CD4-positive, alpha-beta T cell (primary cell): ENCODE measurements at regions not wholly inside any gene's neighbourhood (a gene's known extent, or its start where the extent isn't known, plus 50 kb on each side); places are given as distances from the start of the nearest gene placed in this dataset.

ENCODE experiments used
- ATAC-seq: fragments of 200-7000 bp; cut with Tn5 transposase; one replicate; pipeline ENCODE4 v1.10.0; 2022; ENCODE audit warnings: mild to moderate bottlenecking; ENCODE audit not compliant: poor library complexity
- CTCF ChIA-PET: fragments of 350-600 bp; sonication (Branson Sonifier 250); formaldehyde crosslinking; loops from one replicate; lab custom pipeline; 2021; ENCODE audit warnings: antibody characterized with exemption, inconsistent platforms; lab: Charles Lee
- POLR2A ChIA-PET: fragments of 350-600 bp; sonication (Branson Sonifier 250); formaldehyde crosslinking; loops from one replicate; lab custom pipeline; 2021; ENCODE audit warnings: antibody characterized with exemption, inconsistent platforms; lab: Charles Lee
- DNase-seq, 14 experiments: peaks; one replicate each; pipeline ENCODE4 v3.0.0-alpha.2; 2013 to 2020; ENCODE audit warnings: mixed read lengths in 2 of 14
- H3K27ac ChIP-seq, 2 donors: one replicate each; pipeline versions ENCODE4 v1.5.1 to v1.7.0; 2013; ENCODE audit warnings: low read length in 2 of 2, low read depth in 1 of 2, mild to moderate bottlenecking in 1 of 2
- H3K27me3 ChIP-seq, 2 experiments: 1 replicate in 1 of 2; 2 replicates in 1 of 2; pipeline versions ENCODE4 v1.6.1 to v1.7.0; 2013; ENCODE audit warnings: low read length in 2 of 2, control low read depth in 1 of 2, mild to moderate bottlenecking in 1 of 2, moderate library complexity in 1 of 2; ENCODE audit not compliant: insufficient read depth in 2 of 2, control insufficient read depth in 1 of 2
- H3K36me3 ChIP-seq: one replicate; pipeline ENCODE4 v1.6.1; 2013; ENCODE audit warnings: low read length, control low read depth; ENCODE audit not compliant: insufficient read depth
- H3K4me1 ChIP-seq: one replicate; pipeline ENCODE4 v1.6.1; 2013; ENCODE audit warnings: low read length, control low read depth; ENCODE audit not compliant: insufficient read depth
- H3K4me3 ChIP-seq: one replicate; pipeline ENCODE4 v1.5.1; 2013; ENCODE audit warnings: mild to moderate bottlenecking, low read length, moderate library complexity
- H3K9me3 ChIP-seq, 2 experiments: 1 replicate in 1 of 2; 2 replicates in 1 of 2; pipeline versions ENCODE4 v1.6.1 to v1.7.0; 2013; ENCODE audit warnings: low read length in 2 of 2, mild to moderate bottlenecking in 2 of 2, control low read depth in 1 of 2, moderate library complexity in 1 of 2; ENCODE audit not compliant: control insufficient read depth in 1 of 2, insufficient read depth in 1 of 2
- H3K27ac Mint-ChIP-seq: one replicate; pipeline ENCODE4 v1.8.0; 2020; ENCODE audit warnings: mixed read lengths
- H3K27me3 Mint-ChIP-seq: one replicate; pipeline ENCODE4 v1.8.0; 2021; ENCODE audit warnings: mixed read lengths
- H3K36me3 Mint-ChIP-seq: one replicate; pipeline ENCODE4 v1.8.0; 2021; ENCODE audit warnings: low read depth, mixed read lengths
- H3K4me1 Mint-ChIP-seq: one replicate; pipeline ENCODE4 v1.8.0; 2021; ENCODE audit warnings: low read depth, mixed read lengths
- H3K4me3 Mint-ChIP-seq: one replicate; pipeline ENCODE4 v1.8.0; 2020; ENCODE audit warnings: mild to moderate bottlenecking, mixed read lengths
- H3K9me3 Mint-ChIP-seq: one replicate; pipeline ENCODE4 v1.8.0; 2020; ENCODE audit warnings: mixed read lengths
- intact Hi-C, 2 experiments: fragments of 100-400 bp; cut with DNase I in 1 of 2; cut with micrococcal nuclease in 1 of 2; formaldehyde crosslinking; loops; one replicate each; pipeline versions ENCODE4 v1.15.1 to v1.9.0; 2023 to 2025; cut with DNase I, micrococcal nuclease
- TF ChIP-seq, protein P1 (sequence below): fragments of 200-600 bp; IDR thresholded peaks from one replicate; pipeline ENCODE4 v1.8.0; 2022; ENCODE audit warnings: antibody characterized with exemption, mild to moderate bottlenecking

DNA sequence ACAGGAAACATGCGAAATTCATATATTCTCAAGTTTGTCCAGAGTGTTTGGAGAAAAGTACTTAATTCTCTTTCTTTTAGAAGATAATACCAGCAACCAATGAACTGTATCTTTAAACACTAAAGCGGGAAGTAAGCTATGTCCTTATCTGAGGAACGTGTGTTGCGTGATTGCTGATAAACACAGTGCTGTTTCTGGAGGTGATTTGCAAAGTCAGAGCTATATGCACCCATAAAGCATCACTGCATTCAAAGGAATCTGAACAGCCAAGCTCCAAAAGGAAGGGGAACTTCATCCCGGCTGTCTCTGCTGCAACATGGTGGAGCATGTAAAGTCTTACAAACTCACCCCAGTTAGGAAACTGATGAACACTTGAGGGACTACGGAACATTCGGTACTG, 271.7 kb upstream of the FN1 start:
- Histone ChIP-seq H3K9me3 (no peaks in the 10 kb centered on the region), H3K4me3 (no peak overlapping the region), H3K36me3 (no peaks in the 10 kb centered on the region), H3K4me1 (no peaks in the 10 kb centered on the region), H3K27ac (no peak overlapping the region), H3K27me3 (no peaks in the 10 kb centered on the region)
- H3K27me3 Mint-ChIP-seq: no peaks in the 10 kb centered on the region
- intact Hi-C loops: no loop called here
- TF ChIP-seq, protein P1, sequence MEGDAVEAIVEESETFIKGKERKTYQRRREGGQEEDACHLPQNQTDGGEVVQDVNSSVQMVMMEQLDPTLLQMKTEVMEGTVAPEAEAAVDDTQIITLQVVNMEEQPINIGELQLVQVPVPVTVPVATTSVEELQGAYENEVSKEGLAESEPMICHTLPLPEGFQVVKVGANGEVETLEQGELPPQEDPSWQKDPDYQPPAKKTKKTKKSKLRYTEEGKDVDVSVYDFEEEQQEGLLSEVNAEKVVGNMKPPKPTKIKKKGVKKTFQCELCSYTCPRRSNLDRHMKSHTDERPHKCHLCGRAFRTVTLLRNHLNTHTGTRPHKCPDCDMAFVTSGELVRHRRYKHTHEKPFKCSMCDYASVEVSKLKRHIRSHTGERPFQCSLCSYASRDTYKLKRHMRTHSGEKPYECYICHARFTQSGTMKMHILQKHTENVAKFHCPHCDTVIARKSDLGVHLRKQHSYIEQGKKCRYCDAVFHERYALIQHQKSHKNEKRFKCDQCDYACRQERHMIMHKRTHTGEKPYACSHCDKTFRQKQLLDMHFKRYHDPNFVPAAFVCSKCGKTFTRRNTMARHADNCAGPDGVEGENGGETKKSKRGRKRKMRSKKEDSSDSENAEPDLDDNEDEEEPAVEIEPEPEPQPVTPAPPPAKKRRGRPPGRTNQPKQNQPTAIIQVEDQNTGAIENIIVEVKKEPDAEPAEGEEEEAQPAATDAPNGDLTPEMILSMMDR: no peak
- ChIA-PET CTCF (no interaction called here), POLR2A (no interaction called here)
- DNase-seq (no peak), ATAC-seq (no peak)
- H3K36me3 Mint-ChIP-seq: no peaks in the 10 kb centered on the region
- H3K27ac Mint-ChIP-seq: no peak overlapping the region
- H3K4me3 Mint-ChIP-seq: no peak overlapping the region
- H3K9me3 Mint-ChIP-seq: no peaks in the 10 kb centered on the region
- no peaks in the 10 kb centered on the region for H3K4me1 Mint-ChIP-seq

DNA sequence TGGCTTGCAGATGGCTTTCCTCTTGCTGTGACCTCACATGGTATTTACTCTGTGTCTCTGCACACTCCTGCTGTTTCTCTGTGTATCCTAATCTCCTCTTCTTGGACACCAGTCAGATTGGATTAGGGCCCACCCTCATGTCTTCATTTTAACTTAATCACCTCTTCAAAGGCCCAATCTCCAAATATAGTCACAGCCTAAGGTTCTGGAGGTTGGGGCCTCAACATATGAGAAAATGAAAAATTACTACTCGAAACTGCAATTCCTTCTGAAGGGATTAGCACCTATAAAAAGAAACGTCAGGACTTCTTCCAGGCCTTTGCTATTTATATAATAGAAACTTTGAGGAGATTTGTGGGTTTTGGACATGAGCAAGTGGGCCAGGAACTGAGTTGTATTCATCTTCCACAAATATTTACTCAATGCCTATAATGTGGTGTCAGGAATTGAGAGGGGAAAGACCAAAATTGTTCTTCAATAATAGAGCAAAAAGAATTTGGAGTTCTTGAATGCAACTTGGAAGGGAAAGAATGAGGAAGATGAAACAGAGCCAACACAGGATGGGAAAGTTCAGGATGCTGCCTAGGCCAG, 270.0 kb upstream of the FN1 start:
- Mint-ChIP-seq H3K9me3 (no peaks in the 10 kb centered on the region), H3K27me3 (no peaks in the 10 kb centered on the region), H3K4me1 (no peaks in the 10 kb centered on the region), H3K27ac (no peak overlapping the region), H3K4me3 (no peak overlapping the region), H3K36me3 (no peaks in the 10 kb centered on the region)
- H3K36me3 ChIP-seq: no peaks in the 10 kb centered on the region
- peaks cover 0 to 4% of the 10 kb centered on the region in 2 experiments for H3K9me3 ChIP-seq
- no peaks in the 10 kb centered on the region for H3K27me3 ChIP-seq
- no peaks in the 10 kb centered on the region for H3K4me1 ChIP-seq
- CTCF ChIA-PET: no interaction called here
- no peak overlapping the region for H3K4me3 ChIP-seq
- no peak overlapping the region for H3K27ac ChIP-seq
- DNase-seq (no peak), ATAC-seq (no peak)
- POLR2A ChIA-PET: no interaction called here
- TF ChIP-seq, protein P1: no peak
- intact Hi-C loops: no loop called here

DNA sequence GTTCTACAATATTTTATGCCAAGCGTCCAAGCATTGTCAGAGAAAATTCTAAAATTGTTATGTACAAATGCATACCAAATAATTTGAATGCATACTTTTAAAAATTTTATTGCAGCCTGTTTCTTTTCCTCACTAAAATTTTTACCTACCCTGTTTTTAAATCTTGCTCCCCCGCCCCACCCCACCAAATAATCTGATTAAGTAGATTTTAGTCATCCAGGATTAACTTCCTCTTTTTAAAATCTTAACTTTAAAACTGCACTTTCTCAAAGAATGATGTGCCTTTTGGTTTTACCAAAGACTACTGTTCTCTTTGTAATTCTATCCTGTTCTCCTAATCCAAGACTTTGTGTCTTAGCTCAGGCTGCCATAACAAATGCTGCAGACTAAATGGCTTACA, 269.4 kb upstream of the FN1 start:
- Histone ChIP-seq H3K4me1 (no peaks in the 10 kb centered on the region), H3K4me3 (no peak overlapping the region), H3K27ac (no peak overlapping the region), H3K9me3 (peaks cover 0 to 4% of the 10 kb centered on the region in 2 experiments), H3K36me3 (no peaks in the 10 kb centered on the region), H3K27me3 (no peaks in the 10 kb centered on the region)
- Mint-ChIP-seq H3K36me3 (no peaks in the 10 kb centered on the region), H3K4me3 (no peak overlapping the region), H3K27me3 (no peaks in the 10 kb centered on the region), H3K9me3 (no peaks in the 10 kb centered on the region), H3K4me1 (no peaks in the 10 kb centered on the region), H3K27ac (no peak overlapping the region)
- CTCF ChIA-PET: no interaction called here
- no peak for ATAC-seq
- intact Hi-C loops: no loop called here
- no peak for DNase-seq
- TF ChIP-seq, protein P1: no peak
- POLR2A ChIA-PET: no interaction called here
